Activated CD4-positive, CD25-positive, alpha-beta regulatory T cell treated with anti-CD3 and anti-CD28 coated beads, Interleukin-2, amount 50 U/mL, for 24 hours (primary cell): ENCODE measurements at regions not wholly inside any gene's neighbourhood (a gene's known extent, or its start where the extent isn't known, plus 50 kb on each side); places are given as distances from the start of the nearest gene placed in this dataset.
A peak's percentile ranks its signal among the peaks of the same experiment; 100 is the strongest.

Source experiments
- ATAC-seq, 2 donors: fragments of 150-1000 bp; cut with Tn5 transposase; one replicate each; pipeline ENCODE4 v1.10.0; 2021; ENCODE audit warnings: mild to moderate bottlenecking in 1 of 2, moderate library complexity in 1 of 2

DNA sequence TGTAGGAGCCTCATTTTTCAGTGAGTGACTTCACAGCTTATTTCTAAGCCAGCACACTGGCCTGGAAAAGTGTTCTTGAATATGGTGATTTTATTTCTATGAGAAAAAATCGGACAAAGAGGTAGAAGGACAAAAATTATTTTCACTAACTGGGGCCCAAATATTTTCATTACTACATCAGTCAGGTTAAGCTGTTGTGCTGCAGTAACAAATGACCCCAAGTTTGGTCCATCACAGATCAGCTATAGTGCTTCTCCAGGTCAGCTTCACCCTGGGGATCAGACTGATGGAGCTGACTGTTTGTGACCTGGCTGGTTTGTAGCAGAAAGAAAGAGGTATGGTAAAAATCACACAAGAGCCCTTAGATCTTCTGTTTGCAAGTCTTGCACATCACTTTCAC, 97.9 kb upstream of the STT3B start:
- ATAC-seq, result no peak

DNA sequence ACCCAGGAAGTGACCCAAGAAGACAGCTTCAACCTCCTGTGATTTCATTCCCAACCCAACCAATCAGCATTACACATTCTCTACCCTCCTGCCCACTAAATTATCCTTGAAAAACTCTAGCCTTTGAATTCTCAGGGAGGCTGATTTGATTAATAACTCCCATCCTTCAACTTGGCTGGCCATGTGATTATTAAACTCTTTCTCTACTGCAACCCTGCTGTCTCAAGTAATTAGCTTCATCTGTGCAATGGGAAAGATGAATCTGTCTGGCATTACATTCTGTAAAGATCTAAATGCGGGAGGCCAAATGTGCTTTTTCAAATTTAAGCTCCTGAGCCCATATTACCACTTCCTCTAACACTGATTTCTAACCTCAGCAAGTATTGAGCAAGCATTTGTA, 95.9 kb upstream of the STT3B start:
- no peak for ATAC-seq

DNA sequence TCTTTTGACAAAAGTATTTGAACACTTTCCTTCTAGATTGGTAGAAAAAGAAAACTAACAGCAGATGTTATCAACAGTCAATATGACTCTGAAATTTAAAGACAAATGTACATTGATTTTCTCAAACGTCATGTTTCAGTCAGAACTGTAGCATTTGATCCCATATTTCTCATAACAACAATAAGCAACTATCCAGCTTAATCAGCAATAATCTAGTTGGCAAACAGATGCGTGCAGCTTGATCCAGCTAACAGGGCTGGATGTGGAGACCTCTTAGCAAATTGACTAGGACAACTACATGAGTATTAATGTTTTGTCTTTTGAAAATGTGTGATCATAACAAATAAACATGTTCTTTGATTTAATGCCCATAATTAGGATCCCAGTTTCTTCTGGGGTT, 94.0 kb upstream of the STT3B start:
- no peak for ATAC-seq

DNA sequence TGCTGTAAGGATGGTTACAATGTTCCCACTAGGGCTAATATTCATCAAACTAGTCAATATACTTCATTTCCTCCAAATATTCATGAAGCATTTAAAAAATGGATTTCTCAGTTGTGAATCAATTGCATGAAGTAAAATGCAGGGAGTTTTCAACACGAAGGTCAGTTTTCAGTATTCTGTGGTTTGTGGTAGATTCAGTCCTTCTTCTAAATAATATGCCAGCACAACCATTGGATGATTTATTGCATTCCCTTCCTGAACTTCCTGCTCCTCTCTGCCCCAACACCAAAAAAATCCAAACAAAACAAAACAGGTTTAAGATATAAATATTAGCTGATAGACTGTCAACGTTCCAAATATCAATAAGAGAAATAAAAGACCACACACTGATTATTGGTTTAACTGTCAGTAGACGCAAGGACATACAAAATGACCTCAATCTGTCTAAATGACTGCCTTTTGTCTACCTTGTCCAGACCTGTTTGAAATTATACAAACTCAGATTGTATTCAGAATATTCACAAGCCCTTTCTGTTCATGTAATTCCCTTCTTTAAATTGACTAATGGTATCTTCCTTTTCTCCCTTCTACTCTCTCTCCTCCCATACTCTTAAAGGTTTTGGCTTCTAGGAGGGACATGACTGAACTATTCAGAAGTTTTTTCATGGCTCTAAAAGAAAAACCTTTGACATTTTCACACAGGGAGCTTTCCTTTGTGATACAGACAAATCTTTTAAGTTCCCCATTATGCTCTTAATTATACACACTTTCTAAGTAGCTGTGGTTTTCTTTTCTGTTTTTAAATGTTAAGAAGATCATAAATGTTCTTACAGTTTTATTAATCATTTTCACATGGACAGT, 92.6 kb upstream of the STT3B start:
- ATAC-seq, result no peak

DNA sequence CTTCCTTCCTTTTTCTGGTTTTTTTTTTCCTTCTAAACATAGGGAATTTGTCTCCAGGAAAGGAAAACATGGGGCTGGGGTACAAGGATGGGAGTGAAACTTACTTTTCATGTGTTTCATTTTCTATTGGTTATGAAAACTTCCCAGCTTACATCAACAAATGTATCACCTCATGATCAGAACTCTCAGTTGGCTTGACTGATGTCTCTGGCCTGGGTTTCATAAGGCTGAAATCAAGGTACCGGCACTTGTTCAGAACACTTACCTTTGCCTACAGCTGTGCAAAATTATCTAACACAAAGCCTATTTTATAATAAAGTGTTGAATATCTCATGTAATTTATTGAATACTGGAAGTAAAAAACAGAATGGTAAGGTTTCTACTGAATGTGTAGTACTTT, 91.8 kb upstream of the STT3B start:
- ATAC-seq, result no peak

DNA sequence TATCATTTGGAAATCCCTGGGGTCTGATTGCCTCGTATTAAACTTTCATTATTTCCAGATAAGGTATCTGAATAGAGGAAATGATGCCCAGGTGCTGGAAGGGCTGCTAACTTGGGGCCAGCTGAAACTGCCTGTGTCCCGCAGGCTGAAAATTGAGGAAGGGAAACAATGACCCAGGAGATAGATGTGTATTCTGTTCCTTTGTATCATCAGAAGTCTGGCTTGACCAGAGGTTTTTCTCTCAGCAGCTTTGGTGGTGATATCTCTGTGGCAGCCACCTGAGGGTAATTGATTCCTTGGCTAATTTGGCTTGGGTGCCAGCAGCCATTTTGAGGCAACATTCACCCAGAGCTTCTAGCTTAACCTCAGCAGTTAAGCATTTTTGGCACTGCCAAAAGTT, 90.0 kb upstream of the STT3B start:
- ATAC-seq, result no peak

DNA sequence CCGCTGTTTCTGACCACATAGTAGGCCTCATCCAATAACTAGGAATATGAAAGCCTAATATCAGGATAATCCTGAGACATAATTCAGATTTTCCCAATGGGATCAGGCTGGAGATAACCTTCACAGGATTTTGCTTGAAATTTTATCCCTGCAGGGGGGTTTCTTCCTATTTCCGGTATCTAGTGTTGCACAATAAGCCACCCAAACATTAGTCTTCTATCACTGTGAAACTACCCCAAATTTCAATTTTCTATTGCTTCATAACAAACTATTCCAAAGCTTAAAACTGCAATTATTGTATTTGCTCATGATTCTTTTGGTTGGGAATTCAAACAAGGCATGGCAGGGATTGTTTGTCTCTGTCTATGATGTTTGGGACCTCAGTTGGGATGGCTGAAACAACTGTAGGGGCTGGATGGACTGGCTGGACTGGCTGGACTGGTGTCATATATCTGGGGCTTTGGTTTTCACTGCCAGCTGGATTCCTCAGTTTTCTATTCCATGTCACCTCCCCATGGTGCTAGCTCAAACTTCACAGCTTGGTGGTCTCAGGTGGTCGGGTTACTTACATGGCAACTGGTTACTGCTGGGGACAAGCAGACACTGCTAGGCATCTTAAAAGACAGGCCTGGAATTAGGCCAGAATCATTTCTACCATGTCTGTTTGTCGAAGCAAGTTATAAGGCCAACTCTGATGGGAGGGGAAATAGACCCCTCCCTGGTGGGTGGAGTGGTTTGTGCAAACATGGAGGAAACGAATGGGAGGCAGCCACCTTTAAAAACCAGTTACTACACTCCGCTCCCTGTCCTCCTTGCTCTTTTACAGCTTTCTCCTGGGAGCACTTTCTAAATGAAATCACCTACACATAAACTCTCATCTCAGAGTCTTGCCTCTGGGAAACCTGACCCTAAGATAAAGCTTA, 88.2 kb upstream of the STT3B start:
- ATAC-seq, result no peak

DNA sequence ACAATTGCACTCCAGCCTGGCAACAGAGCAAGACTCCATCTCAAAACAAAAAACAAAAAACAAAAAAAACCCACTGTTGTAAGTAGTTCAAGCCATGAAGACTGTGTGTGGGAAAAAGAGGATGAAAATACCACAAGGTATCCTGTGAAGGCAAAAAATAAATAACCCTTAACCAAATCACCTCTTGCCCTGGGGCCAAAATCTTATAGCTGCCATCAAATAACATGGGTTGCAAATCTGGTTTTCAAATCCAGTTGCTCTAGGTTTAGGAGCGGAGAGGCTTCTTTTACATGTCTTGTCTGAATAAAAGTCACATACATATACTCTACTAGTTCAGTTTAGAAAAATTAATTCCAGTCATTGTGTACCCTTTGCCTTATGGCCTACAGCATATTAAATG, 87.0 kb upstream of the STT3B start:
- no peak for ATAC-seq

DNA sequence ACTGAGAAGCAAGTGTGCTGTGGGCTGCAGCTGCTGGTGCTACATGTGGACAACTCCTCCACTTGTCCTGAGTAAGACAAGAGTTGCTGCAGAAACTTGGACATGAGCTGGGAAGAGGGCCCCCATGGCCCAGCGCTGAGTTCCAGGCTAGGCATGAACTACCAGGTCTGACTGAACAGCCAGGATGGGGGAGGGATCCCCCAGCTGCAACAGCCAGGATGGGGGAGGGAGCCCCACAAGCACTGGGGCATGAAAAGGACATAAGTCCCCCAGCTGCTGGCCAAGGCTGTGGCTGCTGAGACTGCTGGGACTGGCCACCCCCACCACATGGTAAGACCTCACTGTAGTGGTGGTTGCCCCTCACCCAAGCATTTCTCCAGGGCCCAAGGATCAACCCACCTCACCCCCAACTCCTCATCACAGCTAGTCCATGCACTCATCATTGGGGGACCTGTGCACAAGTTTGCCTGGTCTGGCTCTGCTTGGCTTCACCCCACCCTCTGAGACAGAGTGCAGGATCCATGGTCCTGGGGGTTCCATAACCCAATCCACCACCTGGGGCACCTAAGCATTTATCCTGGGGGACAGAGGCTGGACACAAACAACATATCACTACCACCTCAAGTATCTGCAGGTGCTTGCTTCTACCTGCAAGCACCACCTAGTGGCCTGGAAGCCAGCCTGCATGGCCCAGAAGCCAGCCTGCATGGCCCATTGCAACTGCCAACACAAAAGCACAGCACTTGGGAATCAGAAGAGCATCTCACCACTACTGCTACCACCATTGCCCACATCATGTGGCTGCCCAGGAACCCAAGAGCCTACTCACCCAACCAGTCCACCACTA, 84.5 kb upstream of the STT3B start:
- no peak for ATAC-seq

DNA sequence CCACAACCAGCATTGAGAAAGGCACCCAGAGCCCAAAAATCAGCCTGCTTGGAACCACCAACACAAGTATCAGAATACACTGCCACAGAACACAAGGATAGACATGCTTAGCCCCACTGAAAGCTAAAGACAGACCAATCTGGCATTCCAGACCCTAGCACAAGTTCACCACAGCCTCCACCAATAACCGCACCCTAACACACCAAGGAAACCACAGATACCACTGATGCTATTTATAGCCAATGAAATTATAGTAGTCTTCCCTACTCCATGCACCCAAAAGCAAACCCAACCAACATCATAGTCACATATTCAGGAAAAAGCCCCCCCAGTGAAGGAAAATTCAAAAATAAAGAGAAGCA, 83.9 kb upstream of the STT3B start:
- no peak for ATAC-seq

DNA sequence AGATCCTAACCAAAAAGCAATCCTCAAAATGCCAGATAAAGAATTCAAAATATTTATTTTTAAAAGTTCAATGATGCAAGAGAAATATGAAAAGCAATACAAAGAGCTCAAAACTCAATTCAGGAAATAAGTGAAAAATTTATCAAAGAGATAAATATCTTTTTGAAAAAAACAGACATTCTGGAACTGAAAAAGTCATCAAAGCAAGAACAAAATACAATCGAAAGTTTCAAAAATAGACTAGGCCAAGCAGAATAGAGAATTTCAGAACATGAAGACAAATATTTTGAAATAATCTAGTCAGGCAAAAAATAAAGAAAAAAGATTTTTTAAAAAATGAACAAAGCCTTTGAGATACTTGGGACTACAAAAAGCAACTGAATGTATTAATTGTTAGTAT, 83.4 kb upstream of the STT3B start:
- ATAC-seq, result no peak

DNA sequence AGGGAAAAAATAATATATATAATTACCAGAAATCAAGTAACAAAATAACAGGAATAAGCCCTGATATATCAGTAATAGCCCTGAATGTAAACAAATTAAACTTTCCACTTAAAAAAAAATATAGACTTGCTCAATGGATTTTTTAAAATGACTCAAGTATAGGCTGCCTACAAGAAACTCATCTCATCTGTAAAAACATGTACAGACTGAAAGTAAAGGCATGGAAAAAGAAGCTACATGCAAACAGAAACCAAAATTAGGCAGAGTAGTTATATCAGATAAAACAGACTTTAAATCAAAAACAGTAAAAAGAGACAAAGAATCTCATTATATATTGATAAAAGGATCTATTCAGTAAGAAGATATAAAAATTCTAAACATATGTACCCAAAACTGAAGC, 82.4 kb upstream of the STT3B start:
- ATAC-seq, result peak in 1 of 2 donors; percentile 48

DNA sequence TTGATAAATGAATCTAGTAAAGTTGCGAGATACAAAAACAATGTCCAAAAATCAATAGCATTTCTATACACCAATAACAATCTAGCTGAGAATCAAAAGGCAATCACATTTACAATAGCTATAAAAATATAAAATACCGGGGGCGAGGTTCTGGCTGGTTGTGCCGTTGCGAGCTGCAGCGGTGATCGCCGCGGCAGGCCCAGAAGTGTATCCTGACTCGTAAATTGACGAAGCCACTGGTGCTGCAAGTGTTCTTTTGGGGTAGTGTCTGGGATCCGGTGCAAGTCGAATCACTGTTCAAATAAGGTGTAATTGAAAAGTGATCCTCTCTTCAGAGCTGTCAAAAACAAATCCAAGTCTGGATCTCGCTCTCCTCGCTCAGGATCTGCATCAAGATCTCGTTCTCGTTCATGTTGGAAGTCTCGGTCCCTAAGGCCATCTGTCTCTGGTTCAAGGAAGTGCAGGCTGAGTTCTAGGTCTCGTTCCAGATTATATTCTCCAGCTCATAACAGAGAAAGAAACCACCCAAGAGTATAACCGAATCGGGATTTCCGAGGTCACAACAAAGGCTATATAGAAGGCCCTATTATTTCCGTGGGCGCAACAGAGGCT, 80.1 kb upstream of the STT3B start:
- ATAC-seq, result no peak

DNA sequence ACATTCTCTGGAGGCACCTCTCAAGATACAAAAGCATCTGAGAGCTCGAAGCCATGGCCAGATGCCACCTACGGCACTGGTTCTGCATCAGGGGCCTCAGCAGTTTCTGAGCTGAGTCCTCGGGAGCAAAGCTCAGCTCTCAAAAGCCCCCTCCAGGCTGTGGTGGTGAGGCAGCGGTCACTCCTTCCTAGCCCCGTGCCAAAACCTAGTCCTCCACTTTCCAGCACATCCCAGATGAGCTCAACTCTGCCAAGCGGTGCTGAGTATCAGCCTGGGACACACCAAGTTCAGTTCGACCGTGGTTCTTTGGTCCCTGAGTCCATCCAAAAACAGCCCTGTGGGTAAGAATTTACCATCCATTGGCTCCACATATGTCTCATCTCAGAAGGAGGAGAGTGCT, 79.3 kb upstream of the STT3B start:
- ATAC-seq, result no peak

DNA sequence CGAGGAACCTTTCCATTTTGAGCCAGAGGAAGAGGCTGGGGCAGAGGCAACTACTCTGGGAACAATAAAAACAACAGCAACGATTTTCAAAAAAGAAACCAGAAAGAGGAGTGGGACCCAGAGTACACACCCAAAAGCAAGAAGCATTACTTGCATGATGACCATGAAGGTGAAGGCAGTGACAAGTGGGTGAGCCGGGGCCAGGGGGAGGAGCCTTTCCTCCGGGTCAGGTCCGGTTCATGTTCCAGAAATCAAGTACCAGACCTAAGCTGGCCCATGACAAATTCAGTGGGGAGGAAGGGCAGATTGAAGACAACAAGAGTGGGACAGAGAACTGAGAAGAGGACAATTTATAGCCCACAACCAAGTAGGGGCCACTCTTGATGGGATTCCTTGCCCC, 77.2 kb upstream of the STT3B start:
- ATAC-seq, result no peak

DNA sequence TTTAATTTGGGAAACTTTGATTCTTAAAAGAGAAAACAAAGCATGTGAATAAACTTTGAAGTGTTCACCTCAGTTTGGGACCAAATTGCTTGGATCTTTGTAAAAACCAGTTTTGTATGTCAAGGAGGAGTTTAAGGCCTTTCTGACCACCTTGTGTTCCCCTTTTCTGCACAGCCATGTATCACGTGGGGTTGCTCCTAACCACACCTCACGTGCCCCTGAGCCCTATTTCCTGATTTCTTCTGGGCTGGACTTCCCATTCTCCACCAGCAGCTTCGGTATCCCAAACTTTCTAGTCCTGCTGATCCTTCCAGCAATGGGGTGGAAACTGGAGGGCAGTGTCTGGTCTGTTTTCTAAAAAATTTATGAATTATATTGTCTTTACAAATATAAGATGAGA, 76.4 kb upstream of the STT3B start:
- ATAC-seq, result no peak

DNA sequence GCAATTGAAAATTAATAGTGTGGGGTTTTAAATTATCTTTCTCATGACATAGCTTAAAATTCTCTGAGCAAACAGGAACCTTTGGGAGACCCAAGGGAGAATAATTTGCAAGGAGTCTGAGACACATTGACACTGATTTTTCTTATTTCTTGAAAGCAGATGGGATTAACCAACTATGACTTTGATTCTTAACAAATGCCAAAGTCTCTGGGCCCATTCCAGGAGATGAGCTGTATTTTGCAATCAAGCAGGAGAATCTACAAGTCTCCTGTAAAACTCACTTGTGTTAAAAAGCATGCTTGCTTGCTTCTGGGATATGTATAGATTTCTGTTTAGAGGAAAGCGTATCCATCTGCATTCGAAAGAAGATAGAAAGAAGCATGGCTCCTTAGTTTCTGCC, 71.3 kb upstream of the STT3B start:
- ATAC-seq, result no peak

DNA sequence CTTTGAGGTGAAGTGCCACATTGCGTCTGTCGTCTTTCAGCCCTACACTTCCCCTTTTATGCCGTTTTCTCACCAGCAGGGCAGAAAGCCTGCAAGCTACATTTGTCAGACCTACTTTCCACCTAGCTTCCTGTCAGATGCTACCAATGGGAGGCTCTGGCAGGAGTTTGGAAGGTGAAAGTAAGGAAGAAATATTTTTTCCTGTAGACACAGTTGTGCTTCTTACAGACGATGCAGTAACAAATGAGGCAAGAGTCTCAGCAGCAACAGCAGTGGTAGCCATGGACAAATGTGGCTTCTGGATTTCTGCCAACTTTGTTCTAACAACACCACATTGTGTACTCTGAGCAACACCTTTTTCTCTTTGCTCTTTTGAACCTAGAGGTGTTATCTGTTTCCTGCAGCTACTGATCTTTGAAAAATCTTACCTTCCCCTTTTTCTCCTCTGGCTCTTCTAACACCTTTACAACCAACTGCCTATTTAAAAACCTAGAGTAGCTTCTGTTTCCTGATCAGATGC, 70.6 kb upstream of the STT3B start:
- peak; percentile 17 to 68 for ATAC-seq

DNA sequence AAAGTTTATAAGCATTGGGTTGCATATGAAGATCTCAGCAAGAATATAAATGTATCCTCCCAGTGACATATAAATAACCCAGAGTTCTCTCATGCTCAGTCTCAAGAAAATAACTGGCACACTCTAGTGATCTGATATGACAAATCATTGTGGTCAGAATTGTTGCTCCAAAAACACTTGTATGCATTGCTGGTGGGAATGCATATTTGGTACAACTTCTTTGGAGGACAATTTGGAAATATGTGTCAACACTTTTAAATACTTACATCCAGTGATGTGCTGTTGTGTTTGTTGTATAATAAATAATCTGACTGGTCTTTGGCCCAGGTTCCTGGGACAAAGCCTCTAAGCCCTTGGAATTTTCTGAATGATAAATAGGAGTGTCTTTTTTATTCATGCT, 66.7 kb upstream of the STT3B start:
- no peak for ATAC-seq

DNA sequence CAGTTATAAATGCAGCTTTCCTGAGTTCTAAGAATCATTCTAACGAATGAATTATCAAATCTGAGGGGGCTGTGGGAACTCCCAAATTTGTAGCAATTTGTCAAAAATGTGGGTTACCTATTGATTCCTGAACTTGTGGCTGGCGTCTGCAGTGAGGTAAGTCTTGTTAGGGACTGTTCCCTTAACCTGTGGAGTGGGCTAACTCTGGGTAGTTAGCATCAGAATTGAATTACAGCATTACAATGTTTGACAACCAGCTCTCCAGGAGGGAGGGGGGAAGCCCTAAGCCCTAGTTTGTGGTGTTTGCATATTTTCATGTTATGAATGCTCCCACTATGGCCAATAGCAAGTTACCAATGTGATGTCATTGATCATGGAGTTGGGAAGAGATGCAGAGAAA, 65.9 kb upstream of the STT3B start:
- no peak for ATAC-seq

DNA sequence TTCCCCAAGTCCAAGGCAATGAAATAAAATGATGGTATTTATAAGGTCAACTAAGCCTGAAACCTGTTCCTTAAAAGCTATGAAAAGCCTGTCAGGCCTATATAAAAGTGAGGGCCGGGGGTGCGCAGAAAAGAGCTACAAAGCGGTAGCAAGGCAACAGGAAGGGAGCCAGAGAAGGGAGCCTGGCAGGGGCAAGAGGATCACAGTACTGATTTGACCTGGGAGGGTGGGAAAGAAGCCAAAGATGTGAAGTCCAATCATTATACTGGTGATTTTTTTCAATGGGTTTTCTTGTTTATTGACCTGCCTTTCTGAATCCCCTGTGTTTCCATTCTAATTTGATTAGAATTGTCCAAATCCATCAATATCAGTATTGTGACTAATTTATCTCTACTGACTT, 64.3 kb upstream of the STT3B start:
- ATAC-seq, result no peak

DNA sequence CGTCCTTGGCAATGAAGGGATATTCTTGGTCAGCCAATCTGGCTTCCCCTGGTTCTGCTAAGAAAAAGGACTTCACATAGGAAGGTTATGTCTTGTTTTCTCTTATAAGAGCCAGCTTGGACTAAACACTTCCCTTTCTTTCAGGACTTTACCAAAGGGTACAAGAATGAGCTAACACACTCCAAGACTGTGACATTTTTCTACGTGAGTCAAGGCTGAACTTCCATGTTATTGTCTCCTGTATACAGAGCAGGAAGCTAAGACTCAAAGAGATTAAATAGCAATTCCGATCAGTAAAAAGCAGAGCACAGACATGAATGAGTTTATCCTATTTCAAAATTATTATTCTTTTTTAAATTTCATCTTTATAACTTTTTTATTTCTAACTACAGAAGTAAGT, 63.3 kb upstream of the STT3B start:
- ATAC-seq, result no peak
